Stomach (tissue), 4 donors: ENCODE measurements at regions not wholly inside any gene's neighbourhood (a gene's known extent, or its start where the extent isn't known, plus 50 kb on each side); places are given as distances from the start of the nearest gene placed in this dataset.

ENCODE experiments used
- EP300 ChIP-seq: sonication (generic); formaldehyde crosslinking; IDR thresholded peaks from one replicate; pipeline ENCODE4 v1.6.1; 2017; ENCODE audit warnings: antibody characterized with exemption
- POLR2A ChIP-seq, 4 donors: fragments of 450-650 bp; IDR thresholded peaks; one replicate each; pipeline ENCODE4 v1.6.1; 2016; ENCODE audit warnings: antibody characterized with exemption in 4 of 4, control low read depth in 2 of 4, mild to moderate bottlenecking in 1 of 4, moderate library complexity in 1 of 4
- POLR2AphosphoS5 ChIP-seq, 3 donors: sonication (generic); formaldehyde crosslinking; IDR thresholded peaks; one replicate each; pipeline ENCODE4 v1.6.1; 2016; ENCODE audit warnings: antibody characterized with exemption in 3 of 3
- TF ChIP-seq, protein P1 (sequence below), 7 experiments: fragments of 450-650 bp in 4 of 7; fragments of 200-600 bp in 3 of 7; sonication (generic) in 3 of 7; IDR thresholded peaks; one replicate each; pipeline ENCODE4 v1.5.1; 2016 to 2019; ENCODE audit warnings: antibody characterized with exemption in 7 of 7, control low read depth in 2 of 7, mild to moderate bottlenecking in 1 of 7

GRCh38 chr1:96340686-96341085, 380.9 kb upstream of the PTBP2 start:
- TF ChIP-seq, protein P1, sequence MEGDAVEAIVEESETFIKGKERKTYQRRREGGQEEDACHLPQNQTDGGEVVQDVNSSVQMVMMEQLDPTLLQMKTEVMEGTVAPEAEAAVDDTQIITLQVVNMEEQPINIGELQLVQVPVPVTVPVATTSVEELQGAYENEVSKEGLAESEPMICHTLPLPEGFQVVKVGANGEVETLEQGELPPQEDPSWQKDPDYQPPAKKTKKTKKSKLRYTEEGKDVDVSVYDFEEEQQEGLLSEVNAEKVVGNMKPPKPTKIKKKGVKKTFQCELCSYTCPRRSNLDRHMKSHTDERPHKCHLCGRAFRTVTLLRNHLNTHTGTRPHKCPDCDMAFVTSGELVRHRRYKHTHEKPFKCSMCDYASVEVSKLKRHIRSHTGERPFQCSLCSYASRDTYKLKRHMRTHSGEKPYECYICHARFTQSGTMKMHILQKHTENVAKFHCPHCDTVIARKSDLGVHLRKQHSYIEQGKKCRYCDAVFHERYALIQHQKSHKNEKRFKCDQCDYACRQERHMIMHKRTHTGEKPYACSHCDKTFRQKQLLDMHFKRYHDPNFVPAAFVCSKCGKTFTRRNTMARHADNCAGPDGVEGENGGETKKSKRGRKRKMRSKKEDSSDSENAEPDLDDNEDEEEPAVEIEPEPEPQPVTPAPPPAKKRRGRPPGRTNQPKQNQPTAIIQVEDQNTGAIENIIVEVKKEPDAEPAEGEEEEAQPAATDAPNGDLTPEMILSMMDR (IDR thresholded peaks at IDR 0.05) = no peak
- TF ChIP-seq POLR2AphosphoS5 (IDR thresholded peaks at IDR 0.05) = no peak
- no peak for TF ChIP-seq EP300
- TF ChIP-seq POLR2A (IDR thresholded peaks at IDR 0.05) = no peak
